HCT116 (cell line): ENCODE measurements at regions not wholly inside any gene's neighbourhood (a gene's known extent, or its start where the extent isn't known, plus 50 kb on each side); places are given as distances from the start of the nearest gene placed in this dataset.

ENCODE experiments used
- ATAC-seq: fragments of 200-7000 bp; cut with Tn5 transposase; 2 replicates; pipeline ENCODE4 v1.9.1; 2020; ENCODE audit warnings: mild to moderate bottlenecking, moderate library complexity
- BruUV-seq: library from RNA; stranded (reverse); fragments of 400-500 nt; replicated peaks from 2 replicates; lab custom pipeline; 2021; lab: Mats Ljungman, UMichigan
- CTCF ChIA-PET: fragments of 300-600 bp; sonication (Branson Sonifier 250); formaldehyde crosslinking; loops from one replicate; lab custom pipeline; 2021; ENCODE audit warnings: antibody characterized with exemption; lab: Charles Lee
- POLR2A ChIA-PET: fragments of 300-600, 350-600 bp; sonication (Branson Sonifier 250); formaldehyde crosslinking; loops from one replicate; lab custom pipeline; 2021; ENCODE audit warnings: antibody characterized with exemption; lab: Charles Lee
- RAD21 ChIA-PET, 2 experiments: fragments of 300-600 bp; sonication (Branson Sonifier 250); formaldehyde crosslinking; loops; one replicate each; lab custom pipeline; 2023; ENCODE audit warnings: low total read pairs in 2 of 2; ENCODE audit not compliant: uncharacterized antibody in 2 of 2, unreplicated experiment in 2 of 2, low non-redundant PET in 1 of 2; lab: Charles Lee
- DNase-seq: peaks from one replicate; pipeline ENCODE4 v3.0.0-alpha.2; 2010; ENCODE audit warnings: low read depth, low spot score
- H2AFZ ChIP-seq: fragments of 200-600 bp; shearing (Covaris generic), sonication (generic); 2 replicates; pipeline ENCODE4 v1.6.1; 2017; ENCODE audit warnings: low read depth, mixed run types, mixed read lengths, antibody characterized with exemption, low read length; ENCODE audit not compliant: poor library complexity, severe bottlenecking
- H3K27ac ChIP-seq: 2 replicates; pipeline ENCODE4 v1.5.1; 2012; ENCODE audit warnings: low read depth, low read length
- H3K27me3 ChIP-seq: fragments of 200-600 bp; sonication (generic); 2 replicates; pipeline ENCODE4 v1.6.1; 2016; ENCODE audit warnings: mixed run types, low read length, mixed read lengths; ENCODE audit not compliant: insufficient read depth
- H3K36me3 ChIP-seq, 2 experiments: fragments of 200-500 bp in 1 of 2; fragments of 200-600 bp in 1 of 2; sonication (Bioruptor generic) in 1 of 2; sonication (generic) in 1 of 2; 2 replicates each; pipeline versions ENCODE4 v1.5.1 to v1.6.1; 2014 to 2016; ENCODE audit warnings: low read length in 2 of 2, inconsistent platforms in 1 of 2, mixed read lengths in 1 of 2, mixed run types in 1 of 2; ENCODE audit not compliant: insufficient read depth in 2 of 2, control insufficient read depth in 1 of 2
- H3K4me1 ChIP-seq, 2 experiments: fragments of 200-600 bp in 1 of 2; sonication (generic) in 1 of 2; 2 replicates each; pipeline versions ENCODE4 v1.5.1 to v1.6.1; 2012 to 2017; ENCODE audit warnings: low read length in 2 of 2, inconsistent platforms in 1 of 2, mild to moderate bottlenecking in 1 of 2, mixed read lengths in 1 of 2, mixed run types in 1 of 2, moderate library complexity in 1 of 2; ENCODE audit not compliant: insufficient read depth in 2 of 2, control insufficient read depth in 1 of 2
- H3K4me2 ChIP-seq: fragments of 200-600 bp; sonication (generic); 2 replicates; pipeline ENCODE4 v1.6.1; 2017; ENCODE audit warnings: mixed run types, low read length, mixed read lengths
- H3K4me3 ChIP-seq, 2 experiments: fragments of 200-600 bp in 1 of 2; sonication (generic) in 1 of 2; replicated peaks in 1 of 2; 2 replicates each; pipeline ENCODE4 v1.5.1; 2011 to 2016; ENCODE audit warnings: low read length in 2 of 2, control low read depth in 1 of 2, low read depth in 1 of 2, mild to moderate bottlenecking in 1 of 2, mixed read lengths in 1 of 2, mixed run types in 1 of 2
- H3K79me2 ChIP-seq: fragments of 200-600 bp; sonication (generic); 2 replicates; pipeline ENCODE4 v1.6.1; 2017; ENCODE audit warnings: mild to moderate bottlenecking, mixed run types, low read length, moderate library complexity, mixed read lengths; ENCODE audit not compliant: insufficient read depth
- H3K9ac ChIP-seq: fragments of 200-600 bp; sonication (generic); 2 replicates; pipeline ENCODE4 v1.6.1; 2016; ENCODE audit warnings: low read length, mixed read lengths
- H3K9me2 ChIP-seq: fragments of 200-600 bp; sonication (generic), shearing (Covaris generic); 2 replicates; pipeline ENCODE4 v1.6.1; 2017; ENCODE audit warnings: mixed run types, mild to moderate bottlenecking, moderate library complexity; ENCODE audit not compliant: insufficient read depth
- H3K9me3 ChIP-seq, 2 experiments: fragments of 200-500 bp in 1 of 2; fragments of 200-600 bp in 1 of 2; sonication (Bioruptor generic) in 1 of 2; sonication (generic) in 1 of 2; 2 replicates each; pipeline ENCODE4 v1.6.1; 2014 to 2017; ENCODE audit warnings: low read length in 2 of 2, mixed read lengths in 2 of 2, inconsistent platforms in 1 of 2, low read depth in 1 of 2, mild to moderate bottlenecking in 1 of 2, mixed run types in 1 of 2, moderate library complexity in 1 of 2; ENCODE audit not compliant: control insufficient read depth in 1 of 2, insufficient read depth in 1 of 2
- H4K20me1 ChIP-seq: fragments of 200-600 bp; sonication (generic), shearing (Covaris generic); 2 replicates; pipeline ENCODE4 v1.6.1; 2017; ENCODE audit warnings: mixed run types, mild to moderate bottlenecking, moderate library complexity; ENCODE audit not compliant: insufficient read depth
- ATF3 ChIP-seq: IDR thresholded peaks from 2 replicates; pipeline ENCODE4 v1.6.1; 2012
- CBX3 ChIP-seq: IDR thresholded peaks from 2 replicates; pipeline ENCODE4 v1.6.1; 2012; ENCODE audit warnings: low read depth
- CTCF ChIP-seq, 3 experiments: fragments of 200-600 bp in 1 of 3; sonication (generic) in 1 of 3; IDR thresholded peaks in 2 of 3; conservative IDR thresholded peaks in 1 of 3; 2 replicates each; pipeline ENCODE4 v1.5.1; 2012 to 2017; ENCODE audit warnings: low read depth in 2 of 3, low read length in 2 of 3, antibody characterized with exemption in 1 of 3, borderline replicate concordance in 1 of 3, control low read depth in 1 of 3, mild to moderate bottlenecking in 1 of 3, mixed read lengths in 1 of 3, mixed run types in 1 of 3, moderate library complexity in 1 of 3; ENCODE audit not compliant: insufficient read depth in 1 of 3
- EZH2 ChIP-seq: fragments of 200-600 bp; sonication (generic); IDR thresholded peaks from 2 replicates; pipeline ENCODE4 v1.6.1; 2017; ENCODE audit warnings: antibody characterized with exemption, mixed run types
- EZH2phosphoT487 ChIP-seq: fragments of 200-600 bp; IDR thresholded peaks from 2 replicates; pipeline ENCODE4 v1.6.1; 2018; ENCODE audit warnings: antibody characterized with exemption, borderline replicate concordance
- FOSL1 ChIP-seq: IDR thresholded peaks from 2 replicates; pipeline ENCODE4 v1.6.1; 2012; ENCODE audit warnings: low read depth
- JUND ChIP-seq: IDR thresholded peaks from 2 replicates; pipeline ENCODE4 v1.6.1; 2012
- POLR2A ChIP-seq: IDR thresholded peaks from 2 replicates; pipeline ENCODE4 v1.7.0; 2011; ENCODE audit warnings: borderline replicate concordance; ENCODE audit not compliant: insufficient read depth, insufficient read length; ENCODE audit errors: extremely low read depth
- RAD21 ChIP-seq: IDR thresholded peaks from 2 replicates; pipeline ENCODE4 v1.6.1; 2012; ENCODE audit warnings: low read depth, mild to moderate bottlenecking
- SP1 ChIP-seq: IDR thresholded peaks from 2 replicates; pipeline ENCODE4 v1.6.1; 2012; ENCODE audit warnings: low read depth
- TCF7L2 ChIP-seq: IDR thresholded peaks from 2 replicates; pipeline ENCODE4 v1.7.0; 2011; ENCODE audit warnings: borderline replicate concordance, inconsistent platforms; ENCODE audit not compliant: insufficient read depth, insufficient read length; ENCODE audit errors: extremely low read depth
- YY1 ChIP-seq: IDR thresholded peaks from 2 replicates; pipeline ENCODE4 v1.6.1; 2011; ENCODE audit warnings: low read length, low read depth, moderate library complexity, mild to moderate bottlenecking; ENCODE audit not compliant: insufficient replicate concordance; ENCODE audit errors: extremely low read depth
- intact Hi-C: fragments of 100-400 bp; cut with micrococcal nuclease; formaldehyde crosslinking; loops from 2 replicates; pipeline ENCODE4 v1.10.0; 2022

- no peak overlapping the region for H3K9ac ChIP-seq
- intact Hi-C loops, result no loop called here
- no peak overlapping the region for H3K27ac ChIP-seq
- ATAC-seq, result no peak
- no peaks in the 10 kb centered on the region for H3K9me2 ChIP-seq
- H3K4me2 ChIP-seq, result no peak overlapping the region
- H2AFZ ChIP-seq, result no peak overlapping the region
- DNase-seq, result no peak
- POLR2A ChIA-PET, result no interaction called here
- RAD21 ChIA-PET, result no interaction called here
- no peaks in the 10 kb centered on the region for H4K20me1 ChIP-seq
- CTCF ChIA-PET, result no interaction called here
- H3K4me3 ChIP-seq, result no peak overlapping the region
- no peaks in the 10 kb centered on the region for H3K4me1 ChIP-seq
- no TSS peak for BruUV-seq
- TF ChIP-seq JUND (no peak), TCF7L2 (no peak), FOSL1 (no peak), YY1 (no peak), EZH2phosphoT487 (no peak), CBX3 (no peak)
- no peaks in the 10 kb centered on the region for H3K36me3 ChIP-seq
- H3K9me3 ChIP-seq, result no peaks in the 10 kb centered on the region
- H3K27me3 ChIP-seq, result no peaks in the 10 kb centered on the region
- no peaks in the 10 kb centered on the region for H3K79me2 ChIP-seq
Measured at GRCh38 chr5:15056988-15057592, 185.5 kb upstream of the ANKH start.

- H3K9me2 ChIP-seq, result no peaks in the 10 kb centered on the region
- no peak overlapping the region for H3K4me2 ChIP-seq
- POLR2A ChIA-PET, result no interaction called here
- no peak overlapping the region for H3K9ac ChIP-seq
- intact Hi-C loops, result no loop called here
- H3K79me2 ChIP-seq, result no peaks in the 10 kb centered on the region
- H3K4me1 ChIP-seq, result no peaks in the 10 kb centered on the region
- no peak for TF ChIP-seq SP1
- TF ChIP-seq ATF3, result no peak
- TF ChIP-seq POLR2A, result no peak
- no peak for TF ChIP-seq CTCF (IDR thresholded peaks at IDR 0.05 in 2 of 3, conservative IDR thresholded peaks at IDR 0.05 in 1 of 3; ENCODE audit: borderline replicate concordance in 1 of 3, insufficient read depth in 1 of 3, low read depth in 2 of 3, low read length in 2 of 3)
- no peak for TF ChIP-seq EZH2
- TF ChIP-seq FOSL1, result no peak
- no peak for TF ChIP-seq EZH2phosphoT487
- TF ChIP-seq RAD21, result no peak
- TF ChIP-seq, all 23 proteins: peak for 0
- no TSS peak for BruUV-seq
- Histone ChIP-seq H3K27ac (no peak overlapping the region), H3K36me3 (no peaks in the 10 kb centered on the region), H3K9me3 (no peaks in the 10 kb centered on the region), H3K4me3 (no peak overlapping the region), H2AFZ (no peak overlapping the region), H3K27me3 (no peaks in the 10 kb centered on the region), H4K20me1 (no peaks in the 10 kb centered on the region)
- no peak for DNase-seq
- no peak for ATAC-seq
- RAD21 ChIA-PET, result no interaction called here
- CTCF ChIA-PET, result no interaction called here
Measured at GRCh38 chr5:15044521-15044920, 172.9 kb upstream of the ANKH start.
